ENCODE measurements at regions not wholly inside any gene's neighbourhood (a gene's known extent, or its start where the extent isn't known, plus 50 kb on each side); places are given as distances from the start of the nearest gene placed in this dataset.

- H3K36me3 Mint-ChIP-seq (ENCODE audit: low read depth), result no peaks in the 10 kb centered on the region
- TF ChIP-seq CTCF (IDR thresholded peaks at IDR 0.05), result no peak
- H3K27ac Mint-ChIP-seq, result no peak overlapping the region
- DNase-seq, result no peak
- no peaks in the 10 kb centered on the region for H3K27me3 Mint-ChIP-seq (ENCODE audit: low read depth, poor library complexity)
- H3K4me3 Mint-ChIP-seq, result no peak overlapping the region
- H3K4me1 Mint-ChIP-seq, result no peaks in the 10 kb centered on the region
- peaks cover 4% of the 10 kb centered on the region for H3K9me3 Mint-ChIP-seq
Observed at GRCh38 chr3:164514576-164514975, 563.7 kb downstream of the SI start.

- Mint-ChIP-seq H3K27ac (no peak overlapping the region), H3K4me1 (no peaks in the 10 kb centered on the region), H3K9me3 (no peaks in the 10 kb centered on the region), H3K36me3 (ENCODE audit: low read depth) (no peaks in the 10 kb centered on the region), H3K27me3 (ENCODE audit: low read depth, poor library complexity) (no peaks in the 10 kb centered on the region), H3K4me3 (no peak overlapping the region)
- DNase-seq, result no peak
- TF ChIP-seq CTCF (IDR thresholded peaks at IDR 0.05), result no peak
Observed at GRCh38 chr3:164507886-164508285, 570.4 kb downstream of the SI start.

GRCh38 chr3:164498917-164499316 is 579.4 kb downstream of the SI start:
- no peaks in the 10 kb centered on the region for H3K4me1 Mint-ChIP-seq
- no peak for TF ChIP-seq CTCF (IDR thresholded peaks at IDR 0.05)
- peaks cover 4% of the 10 kb centered on the region for H3K9me3 Mint-ChIP-seq
- no peak overlapping the region for H3K4me3 Mint-ChIP-seq
- DNase-seq, result no peak
- H3K27me3 Mint-ChIP-seq (ENCODE audit: low read depth, poor library complexity), result no peaks in the 10 kb centered on the region
- H3K27ac Mint-ChIP-seq, result no peak overlapping the region
- H3K36me3 Mint-ChIP-seq (ENCODE audit: low read depth), result no peaks in the 10 kb centered on the region

- H3K27ac Mint-ChIP-seq, result no peak overlapping the region
- DNase-seq, result no peak
- no peaks in the 10 kb centered on the region for H3K9me3 Mint-ChIP-seq
- no peak for TF ChIP-seq CTCF (IDR thresholded peaks at IDR 0.05)
- no peak overlapping the region for H3K4me3 Mint-ChIP-seq
- no peaks in the 10 kb centered on the region for H3K36me3 Mint-ChIP-seq (ENCODE audit: low read depth)
- H3K4me1 Mint-ChIP-seq, result no peaks in the 10 kb centered on the region
- H3K27me3 Mint-ChIP-seq (ENCODE audit: low read depth, poor library complexity), result peaks cover 7% of the 10 kb centered on the region
Observed at GRCh38 chr3:164488893-164489292, 589.4 kb downstream of the SI start.

GRCh38 chr3:164486150-164486549 is 592.1 kb downstream of the SI start:
- Mint-ChIP-seq H3K9me3 (no peaks in the 10 kb centered on the region), H3K4me3 (no peak overlapping the region), H3K36me3 (ENCODE audit: low read depth) (no peaks in the 10 kb centered on the region), H3K27me3 (ENCODE audit: low read depth, poor library complexity) (peaks cover 2% of the 10 kb centered on the region), H3K4me1 (no peaks in the 10 kb centered on the region), H3K27ac (no peak overlapping the region)
- no peak for TF ChIP-seq CTCF (IDR thresholded peaks at IDR 0.05)
- DNase-seq, result no peak

GRCh38 chr3:164479978-164480377 is 598.3 kb downstream of the SI start:
- no peaks in the 10 kb centered on the region for H3K4me1 Mint-ChIP-seq
- H3K27me3 Mint-ChIP-seq (ENCODE audit: low read depth, poor library complexity), result peaks cover 8% of the 10 kb centered on the region
- DNase-seq, result no peak
- TF ChIP-seq CTCF (IDR thresholded peaks at IDR 0.05), result no peak
- no peaks in the 10 kb centered on the region for H3K9me3 Mint-ChIP-seq
- H3K36me3 Mint-ChIP-seq (ENCODE audit: low read depth), result no peaks in the 10 kb centered on the region
- no peak overlapping the region for H3K27ac Mint-ChIP-seq
- H3K4me3 Mint-ChIP-seq, result no peak overlapping the region

Measured in nephron progenitor cell (in vitro differentiated cells).